Neuronal stem cell (in vitro differentiated cells): ENCODE measurements at regions not wholly inside any gene's neighbourhood (a gene's known extent, or its start where the extent isn't known, plus 50 kb on each side); places are given as distances from the start of the nearest gene placed in this dataset.

ENCODE experiments used
- DNase-seq: peaks from one replicate; pipeline ENCODE4 v3.0.0-alpha.2; 2013; ENCODE audit warnings: low spot score
- H2AFZ ChIP-seq: one replicate; pipeline ENCODE4 v1.6.1; 2013; ENCODE audit warnings: mild to moderate bottlenecking, low read length, inconsistent platforms
- H2AK5ac ChIP-seq: 2 replicates; pipeline ENCODE4 v1.6.1; 2013; ENCODE audit warnings: low read depth, mild to moderate bottlenecking, inconsistent platforms, low read length, moderate library complexity, mixed read lengths
- H2BK120ac ChIP-seq: 2 replicates; pipeline ENCODE4 v1.6.1; 2013; ENCODE audit warnings: low read depth, mild to moderate bottlenecking, inconsistent platforms, low read length, moderate library complexity, mixed read lengths
- H2BK12ac ChIP-seq: one replicate; pipeline ENCODE4 v1.6.1; 2013; ENCODE audit warnings: low read length, inconsistent platforms
- H2BK15ac ChIP-seq: 2 replicates; pipeline ENCODE4 v1.6.1; 2013; ENCODE audit warnings: mild to moderate bottlenecking, low read length, inconsistent platforms, mixed read lengths
- H2BK5ac ChIP-seq: one replicate; pipeline ENCODE4 v1.6.1; 2013; ENCODE audit warnings: inconsistent platforms, mild to moderate bottlenecking, low read length, moderate library complexity
- H3K14ac ChIP-seq: one replicate; pipeline ENCODE4 v1.6.1; 2013; ENCODE audit warnings: low read length, inconsistent platforms
- H3K18ac ChIP-seq: 2 replicates; pipeline ENCODE4 v1.6.1; 2013; ENCODE audit warnings: low read length, inconsistent platforms
- H3K23ac ChIP-seq: 2 replicates; pipeline ENCODE4 v1.6.1; 2013; ENCODE audit warnings: low read depth, mild to moderate bottlenecking, mixed read lengths, low read length, inconsistent platforms; ENCODE audit not compliant: poor library complexity
- H3K27ac ChIP-seq: replicated peaks from 3 replicates; pipeline ENCODE4 v1.5.1; 2013; ENCODE audit warnings: low read length, inconsistent platforms
- H3K27me3 ChIP-seq, 3 experiments: 2 replicates each; pipeline ENCODE4 v1.6.1; 2013; ENCODE audit warnings: low read length in 3 of 3, mild to moderate bottlenecking in 2 of 3, inconsistent platforms in 1 of 3, low read depth in 1 of 3, mixed read lengths in 1 of 3, moderate library complexity in 1 of 3; ENCODE audit not compliant: control insufficient read depth in 3 of 3, insufficient read depth in 3 of 3
- H3K36me3 ChIP-seq, 2 donors: replicated peaks in 1 of 2; 2 replicates each; pipeline ENCODE4 v1.6.1; 2013; ENCODE audit warnings: low read length in 2 of 2; ENCODE audit not compliant: control insufficient read depth in 2 of 2, insufficient read depth in 2 of 2
- H3K4ac ChIP-seq: 2 replicates; pipeline ENCODE4 v1.6.1; 2013; ENCODE audit warnings: inconsistent platforms, mild to moderate bottlenecking, low read length, moderate library complexity
- H3K4me1 ChIP-seq, 2 donors: 1 replicate in 1 of 2; 2 replicates in 1 of 2; pipeline ENCODE4 v1.6.1; 2013; ENCODE audit warnings: low read length in 2 of 2, low read depth in 1 of 2; ENCODE audit not compliant: control insufficient read depth in 2 of 2, insufficient read depth in 1 of 2
- H3K4me2 ChIP-seq: one replicate; pipeline ENCODE4 v1.6.1; 2013; ENCODE audit warnings: mild to moderate bottlenecking, low read length, inconsistent platforms; ENCODE audit not compliant: insufficient read depth, poor library complexity, severe bottlenecking
- H3K4me3 ChIP-seq, 2 donors: 2 replicates each; pipeline ENCODE4 v1.5.1; 2013; ENCODE audit warnings: low read length in 2 of 2, mild to moderate bottlenecking in 2 of 2, inconsistent platforms in 1 of 2, moderate library complexity in 1 of 2
- H3K79me1 ChIP-seq: one replicate; pipeline ENCODE4 v1.6.1; 2013; ENCODE audit warnings: low read depth, mild to moderate bottlenecking, inconsistent platforms, low read length, moderate library complexity
- H3K9ac ChIP-seq: one replicate; pipeline ENCODE4 v1.6.1; 2013; ENCODE audit warnings: mild to moderate bottlenecking, low read depth, low read length, inconsistent platforms; ENCODE audit not compliant: poor library complexity
- H3K9me3 ChIP-seq, 2 donors: replicated peaks in 1 of 2; 2 replicates each; pipeline versions ENCODE3 to v1.6.1; 2013; ENCODE audit warnings: low read length in 2 of 2, mild to moderate bottlenecking in 2 of 2, inconsistent platforms in 1 of 2, low read depth in 1 of 2, mixed read lengths in 1 of 2, moderate library complexity in 1 of 2; ENCODE audit not compliant: control insufficient read depth in 2 of 2, insufficient read depth in 1 of 2
- H4K8ac ChIP-seq: one replicate; pipeline ENCODE4 v1.6.1; 2013; ENCODE audit warnings: low read depth, mild to moderate bottlenecking, inconsistent platforms, low read length, moderate library complexity
- H4K91ac ChIP-seq: one replicate; pipeline ENCODE4 v1.6.1; 2013; ENCODE audit warnings: low read length, low read depth, mild to moderate bottlenecking, inconsistent platforms; ENCODE audit not compliant: poor library complexity
- WGBS, 2 donors: extraction: QIAGEN DNeasy Blood & Tissue Kit; methylation state at CpG; one replicate each; pipeline ENCODE4 v1.1.7; 2013; ENCODE audit warnings: missing lambda C conversion rate in 2 of 2, mixed read lengths in 1 of 2; ENCODE audit not compliant: insufficient read length in 2 of 2, insufficient replicate concordance in 1 of 2; ENCODE audit errors: extremely low coverage in 2 of 2; 5-methylcytosine and 5-hydroxymethylcytosine counted together

GRCh38 chr5:74540622-74541021, 99.9 kb downstream of the ENC1 start:
- Histone ChIP-seq H3K9me3 (no peaks in the 10 kb centered on the region), H3K4me3 (no peak overlapping the region), H2AFZ (peak overlapping the region; percentile 50), H3K79me1 (no peaks in the 10 kb centered on the region), H3K36me3 (no peaks in the 10 kb centered on the region), H3K23ac (no peak overlapping the region), H3K4me1 (peaks cover 18 to 21% of the 10 kb centered on the region in 2 donors), H3K27ac (no peak overlapping the region), H2BK120ac (no peak overlapping the region), H3K18ac (no peak overlapping the region), H2AK5ac (no peak overlapping the region), H4K8ac (no peak overlapping the region), H3K14ac (no peak overlapping the region), H2BK5ac (no peak overlapping the region), H3K9ac (no peak overlapping the region), H3K4ac (no peak overlapping the region), H4K91ac (no peak overlapping the region), H3K27me3 (no peaks in the 10 kb centered on the region), H3K4me2 (no peak overlapping the region), H2BK12ac (no peak overlapping the region), H2BK15ac (no peak overlapping the region)
- WGBS, 2 donors, result no CpG with 5 or more reads among the region's 1 CpG
- no peak for DNase-seq

- H2BK12ac ChIP-seq, result no peak overlapping the region
- H3K4me2 ChIP-seq, result no peak overlapping the region
- H3K14ac ChIP-seq, result no peak overlapping the region
- no peak overlapping the region for H3K4me3 ChIP-seq
- DNase-seq, result no peak
- H3K4ac ChIP-seq, result no peak overlapping the region
- H3K27me3 ChIP-seq, result no peaks in the 10 kb centered on the region
- no peak overlapping the region for H4K91ac ChIP-seq
- no peak overlapping the region for H3K27ac ChIP-seq
- no peak overlapping the region for H3K23ac ChIP-seq
- no peak overlapping the region for H3K18ac ChIP-seq
- H2BK120ac ChIP-seq, result no peak overlapping the region
- no peak overlapping the region for H2BK15ac ChIP-seq
- no peak overlapping the region for H2AK5ac ChIP-seq
- H3K36me3 ChIP-seq, result no peaks in the 10 kb centered on the region
- H2BK5ac ChIP-seq, result no peak overlapping the region
- no peaks in the 10 kb centered on the region for H3K9me3 ChIP-seq
- H3K4me1 ChIP-seq, result peaks cover 18 to 21% of the 10 kb centered on the region in 2 donors
- no peak overlapping the region for H3K9ac ChIP-seq
- no CpG with 5 or more reads among the region's 7 CpGs for WGBS, 2 donors
- no peaks in the 10 kb centered on the region for H3K79me1 ChIP-seq
- H2AFZ ChIP-seq, result no peak overlapping the region
- no peak overlapping the region for H4K8ac ChIP-seq
These were observed 100.5 kb downstream of the ENC1 start for GRCh38 chr5:74539986-74540385.

DNA sequence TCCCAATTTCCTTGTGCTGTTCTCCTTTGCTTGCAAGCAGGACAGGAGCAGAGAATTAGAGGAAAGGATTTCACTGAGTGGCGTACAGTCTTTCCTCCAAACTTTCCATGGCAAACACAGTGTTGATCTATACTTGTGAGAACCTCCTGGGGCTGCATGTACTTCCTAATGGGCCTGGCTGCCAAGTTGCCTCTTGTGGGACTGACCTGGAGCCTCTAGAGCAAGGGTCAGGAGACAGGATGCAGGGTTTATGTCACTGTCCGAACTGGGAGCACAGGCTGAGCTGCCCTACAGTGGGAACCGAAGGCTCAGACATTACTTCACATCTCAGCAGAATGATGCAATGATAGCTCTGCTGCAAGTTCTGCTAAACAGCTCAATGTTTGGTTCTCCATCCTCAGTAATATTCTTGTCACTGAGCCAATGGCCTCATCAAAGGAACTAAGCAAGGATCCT, 102.3 kb downstream of the ENC1 start:
- Histone ChIP-seq H3K4ac (no peak overlapping the region), H3K79me1 (no peaks in the 10 kb centered on the region), H4K91ac (no peak overlapping the region), H3K36me3 (no peaks in the 10 kb centered on the region), H2AFZ (peak overlapping the region; percentile 25), H3K9ac (no peak overlapping the region), H3K23ac (no peak overlapping the region), H2BK5ac (no peak overlapping the region), H2AK5ac (no peak overlapping the region), H3K4me2 (no peak overlapping the region), H3K27ac (no peak overlapping the region), H4K8ac (no peak overlapping the region), H3K18ac (no peak overlapping the region), H2BK12ac (no peak overlapping the region), H2BK15ac (no peak overlapping the region), H3K27me3 (no peaks in the 10 kb centered on the region), H3K4me3 (no peak overlapping the region), H3K14ac (no peak overlapping the region), H3K4me1 (peaks cover 13 to 14% of the 10 kb centered on the region in 2 donors), H3K9me3 (peaks cover 1 to 7% of the 10 kb centered on the region in 2 donors), H2BK120ac (no peak overlapping the region)
- DNase-seq, result no peak
- no CpG with 5 or more reads among the region's 3 CpGs for WGBS, 2 donors

DNA sequence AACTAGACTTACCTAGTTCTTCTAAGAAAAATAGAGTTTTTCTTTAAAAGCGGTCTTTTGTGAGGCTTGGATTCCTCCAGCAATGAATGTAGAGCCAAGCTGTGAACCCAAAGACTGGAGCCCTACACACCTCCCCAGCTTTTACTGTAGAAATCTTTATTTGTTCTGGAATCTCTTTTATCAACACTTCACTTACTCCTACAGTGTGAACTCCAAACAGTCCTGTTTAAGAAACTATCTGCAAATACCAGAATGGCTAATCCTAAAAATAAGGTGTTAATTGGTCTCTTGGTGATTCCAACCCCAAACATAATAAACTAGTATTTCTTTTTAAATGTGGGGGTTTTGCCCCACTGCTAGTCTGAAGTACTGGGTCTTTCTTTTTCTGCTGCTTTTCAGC, 103.9 kb downstream of the ENC1 start:
- H3K36me3 ChIP-seq, result no peaks in the 10 kb centered on the region
- H3K14ac ChIP-seq, result no peak overlapping the region
- H2BK12ac ChIP-seq, result no peak overlapping the region
- H3K79me1 ChIP-seq, result no peaks in the 10 kb centered on the region
- H2AK5ac ChIP-seq, result no peak overlapping the region
- no peak overlapping the region for H4K91ac ChIP-seq
- H3K23ac ChIP-seq, result no peak overlapping the region
- H3K27ac ChIP-seq, result no peak overlapping the region
- no peak overlapping the region for H3K18ac ChIP-seq
- H3K4me3 ChIP-seq, result no peak overlapping the region
- H3K9me3 ChIP-seq, result peaks cover 1 to 10% of the 10 kb centered on the region in 2 donors
- H3K9ac ChIP-seq, result no peak overlapping the region
- H3K4me1 ChIP-seq, result peaks cover 4 to 7% of the 10 kb centered on the region in 2 donors
- no peak overlapping the region for H2BK120ac ChIP-seq
- no peak overlapping the region for H3K4me2 ChIP-seq
- no peak for DNase-seq
- H2BK15ac ChIP-seq, result no peak overlapping the region
- no peaks in the 10 kb centered on the region for H3K27me3 ChIP-seq
- no peak overlapping the region for H4K8ac ChIP-seq
- WGBS, 2 donors, result no CpG with 5 or more reads among the region's 1 CpG
- no peak overlapping the region for H2BK5ac ChIP-seq
- peak overlapping the region; percentile 47 for H2AFZ ChIP-seq
- H3K4ac ChIP-seq, result no peak overlapping the region
